ACC112 (cell line): ENCODE measurements at regions not wholly inside any gene's neighbourhood (a gene's known extent, or its start where the extent isn't known, plus 50 kb on each side); places are given as distances from the start of the nearest gene placed in this dataset.
"Not testable (repeated sequence)": the region's sequence is repeated elsewhere in the genome, so short reads cannot be mapped to it uniquely, and the experiment has no call there.

Experiments used
- H2AFZ ChIP-seq: fragments of 200-600 bp; sonication (generic); one replicate; pipeline ENCODE4 v1.6.0; 2017; ENCODE audit warnings: antibody characterized with exemption, low read length; ENCODE audit not compliant: unreplicated experiment
- H3K27ac ChIP-seq: fragments of 200-600 bp; sonication (generic); 2 replicates; pipeline ENCODE4 v1.5.1; 2014; ENCODE audit warnings: low read depth, mild to moderate bottlenecking, antibody characterized with exemption, low read length, moderate library complexity
- H3K27me3 ChIP-seq: fragments of 200-600 bp; sonication (generic); 2 replicates; pipeline ENCODE4 v1.6.1; 2014; ENCODE audit warnings: mild to moderate bottlenecking, antibody characterized with exemption, low read length, moderate library complexity, mixed read lengths; ENCODE audit not compliant: insufficient read depth
- H3K36me3 ChIP-seq: fragments of 200-600 bp; sonication (generic); 2 replicates; pipeline ENCODE4 v1.6.1; 2016; ENCODE audit warnings: mild to moderate bottlenecking, antibody characterized with exemption, low read length, moderate library complexity, mixed read lengths; ENCODE audit not compliant: insufficient read depth
- H3K4me1 ChIP-seq: fragments of 200-600 bp; sonication (generic); one replicate; pipeline ENCODE4 v1.6.1; 2016; ENCODE audit warnings: low read length, mixed read lengths; ENCODE audit not compliant: insufficient read depth, unreplicated experiment, control insufficient read depth
- H3K4me3 ChIP-seq: fragments of 200-600 bp; sonication (generic); 2 replicates; pipeline ENCODE4 v1.5.1; 2014; ENCODE audit warnings: mild to moderate bottlenecking, low read depth, low read length
- H3K79me2 ChIP-seq: fragments of 200-600 bp; sonication (generic); one replicate; pipeline ENCODE4 v1.6.0; 2016; ENCODE audit warnings: low read length; ENCODE audit not compliant: control insufficient read depth, unreplicated experiment, insufficient read depth

DNA sequence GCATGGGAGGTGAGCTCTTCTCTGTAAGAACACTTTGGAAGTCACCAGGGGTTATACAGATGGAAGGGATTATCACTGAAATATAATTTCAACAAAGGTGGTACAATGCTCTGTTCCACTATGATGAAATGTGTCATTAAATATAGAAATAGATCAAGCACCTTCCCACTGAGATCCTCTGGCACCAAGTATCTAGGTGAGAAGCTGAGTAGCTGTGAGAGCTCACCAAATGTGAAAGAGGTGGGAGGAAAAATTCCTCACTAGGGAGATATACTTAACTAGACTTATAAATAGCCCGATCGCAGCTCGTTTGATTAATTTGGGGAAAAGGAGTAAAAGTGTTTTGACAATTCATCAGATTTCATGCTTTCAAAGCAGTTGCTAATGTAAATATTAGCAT is 247.6 kb downstream of the SMAD2 start:
- no peaks in the 10 kb centered on the region for H3K36me3 ChIP-seq
- H3K27me3 ChIP-seq = no peaks in the 10 kb centered on the region

DNA sequence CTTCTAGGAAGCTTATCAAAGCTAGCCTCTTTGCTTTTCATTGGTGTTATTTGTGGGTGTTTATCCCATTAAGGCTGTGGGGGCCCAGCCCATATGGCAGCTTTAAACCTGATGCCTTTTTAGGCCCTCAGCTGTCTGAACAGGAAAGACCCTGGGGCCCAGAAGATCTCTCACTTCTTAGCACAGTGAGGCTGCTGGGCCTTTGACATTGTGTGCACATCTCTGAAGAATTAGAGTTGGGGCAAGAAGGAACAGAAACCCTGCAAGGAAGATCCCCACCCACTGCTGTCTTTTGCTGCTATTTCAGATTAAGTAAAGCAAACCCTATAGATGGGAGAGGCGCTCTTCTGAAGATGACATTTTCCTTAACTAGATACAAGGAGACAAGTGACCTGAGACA is 250.0 kb downstream of the SMAD2 start:
- Histone ChIP-seq H3K36me3 (no peaks in the 10 kb centered on the region), H3K79me2 (no peaks in the 10 kb centered on the region), H3K4me3 (no peak overlapping the region), H3K4me1 (no peaks in the 10 kb centered on the region), H2AFZ (no peak overlapping the region), H3K27me3 (no peaks in the 10 kb centered on the region), H3K27ac (no peak overlapping the region)

More for the DNA sequence above, 247.6 kb downstream of the SMAD2 start:
- no peak overlapping the region for H3K4me3 ChIP-seq
- no peaks in the 10 kb centered on the region for H3K79me2 ChIP-seq
- H3K27ac ChIP-seq = no peak overlapping the region
- no peaks in the 10 kb centered on the region for H3K4me1 ChIP-seq
- no peak overlapping the region for H2AFZ ChIP-seq

DNA sequence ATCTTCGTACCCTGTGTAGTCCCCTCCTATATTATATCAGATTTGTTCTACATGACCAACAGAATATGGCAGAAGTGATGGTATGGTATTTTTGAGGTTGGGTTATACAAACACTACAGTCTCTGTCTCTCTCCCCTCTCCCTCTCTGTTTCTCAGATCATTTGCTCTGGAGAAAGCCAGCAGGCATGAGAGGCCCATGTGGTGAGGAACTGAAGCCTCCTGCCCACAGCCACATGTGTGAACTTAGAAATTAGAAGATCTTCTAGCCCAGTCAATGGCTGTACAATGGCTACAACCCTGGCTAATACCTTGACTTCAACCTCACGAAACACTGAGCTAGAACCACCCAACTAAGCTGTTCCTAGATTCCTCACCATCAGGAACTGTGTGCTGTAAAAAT is 250.6 kb downstream of the SMAD2 start:
- no peak overlapping the region for H3K4me3 ChIP-seq
- H3K79me2 ChIP-seq = no peaks in the 10 kb centered on the region
- H2AFZ ChIP-seq = no peak overlapping the region
- no peak overlapping the region for H3K27ac ChIP-seq
- no peaks in the 10 kb centered on the region for H3K36me3 ChIP-seq
- no peaks in the 10 kb centered on the region for H3K4me1 ChIP-seq
- no peaks in the 10 kb centered on the region for H3K27me3 ChIP-seq

DNA sequence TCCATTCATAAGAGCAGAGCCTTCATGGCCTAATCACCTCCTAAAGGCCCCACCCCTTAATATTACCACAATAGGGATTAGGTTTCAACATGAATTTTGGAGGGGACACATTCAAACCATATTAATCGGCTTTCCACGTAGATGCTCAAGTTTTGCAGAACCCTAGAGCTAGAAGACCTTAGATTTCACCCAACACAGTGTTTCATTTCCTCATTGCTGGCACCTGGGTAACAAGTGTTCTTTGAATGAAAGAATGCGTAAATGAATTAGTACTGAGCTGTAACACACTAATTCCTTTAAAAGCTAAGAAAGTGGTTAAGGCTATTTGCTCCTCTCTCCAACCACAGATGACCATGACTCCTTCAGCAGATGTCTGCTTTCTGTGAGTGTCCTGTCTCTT is 252.5 kb downstream of the SMAD2 start:
- H3K79me2 ChIP-seq = no peaks in the 10 kb centered on the region
- no peak overlapping the region for H3K27ac ChIP-seq
- H2AFZ ChIP-seq = no peak overlapping the region
- no peaks in the 10 kb centered on the region for H3K27me3 ChIP-seq
- no peaks in the 10 kb centered on the region for H3K36me3 ChIP-seq
- H3K4me3 ChIP-seq = no peak overlapping the region
- no peaks in the 10 kb centered on the region for H3K4me1 ChIP-seq

DNA sequence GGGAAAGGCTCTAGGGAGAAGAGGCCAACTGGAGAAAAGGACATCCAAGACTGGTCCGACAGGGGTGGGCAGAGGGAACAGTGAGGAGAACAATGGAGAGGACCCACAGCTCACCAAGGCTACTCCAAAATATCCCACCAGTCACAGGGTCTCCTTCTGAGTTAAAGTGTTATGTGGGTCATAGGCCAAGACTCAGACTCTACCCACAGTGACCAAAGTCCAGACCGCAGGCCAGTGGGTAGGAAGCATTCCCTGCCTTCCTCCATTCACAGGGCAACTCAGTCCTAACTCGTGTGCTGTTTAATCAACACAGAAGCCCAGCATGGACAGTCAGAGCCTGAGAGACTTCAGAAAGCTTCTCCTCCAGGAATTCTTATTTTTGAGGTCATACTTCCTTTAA is 260.6 kb downstream of the SMAD2 start:
- Histone ChIP-seq H3K4me3 (no peak overlapping the region), H2AFZ (no peak overlapping the region), H3K27me3 (peaks cover 9% of the 10 kb centered on the region; the same call in 1 of the 2 replicates), H3K4me1 (no peaks in the 10 kb centered on the region), H3K36me3 (no peaks in the 10 kb centered on the region), H3K27ac (no peak overlapping the region), H3K79me2 (no peaks in the 10 kb centered on the region)

DNA sequence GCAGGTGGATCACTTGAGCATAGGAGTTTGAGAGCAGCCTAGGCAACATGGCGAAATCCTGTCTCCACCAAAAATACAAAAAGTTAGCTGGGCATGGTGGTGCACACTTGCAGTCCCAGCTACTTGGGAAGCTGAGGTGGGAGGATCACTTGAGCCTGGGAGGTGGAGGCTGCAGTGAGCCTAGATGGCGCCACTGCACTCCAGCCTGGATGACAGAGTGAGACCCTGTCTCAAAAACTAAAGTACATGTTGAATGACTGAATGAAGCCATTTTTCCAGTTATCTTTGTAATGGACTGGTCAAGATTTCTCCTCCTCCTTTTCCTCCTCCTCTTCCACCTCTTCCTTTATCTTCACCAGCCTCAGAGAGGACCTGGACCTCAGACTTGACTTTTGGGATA is 272.0 kb downstream of the SMAD2 start:
- no peak overlapping the region for H2AFZ ChIP-seq
- H3K4me3 ChIP-seq = no peak overlapping the region
- no peak overlapping the region for H3K27ac ChIP-seq
- H3K79me2 ChIP-seq = no peaks in the 10 kb centered on the region
- no peaks in the 10 kb centered on the region for H3K4me1 ChIP-seq
- H3K36me3 ChIP-seq = no peaks in the 10 kb centered on the region
- no peaks in the 10 kb centered on the region for H3K27me3 ChIP-seq

DNA sequence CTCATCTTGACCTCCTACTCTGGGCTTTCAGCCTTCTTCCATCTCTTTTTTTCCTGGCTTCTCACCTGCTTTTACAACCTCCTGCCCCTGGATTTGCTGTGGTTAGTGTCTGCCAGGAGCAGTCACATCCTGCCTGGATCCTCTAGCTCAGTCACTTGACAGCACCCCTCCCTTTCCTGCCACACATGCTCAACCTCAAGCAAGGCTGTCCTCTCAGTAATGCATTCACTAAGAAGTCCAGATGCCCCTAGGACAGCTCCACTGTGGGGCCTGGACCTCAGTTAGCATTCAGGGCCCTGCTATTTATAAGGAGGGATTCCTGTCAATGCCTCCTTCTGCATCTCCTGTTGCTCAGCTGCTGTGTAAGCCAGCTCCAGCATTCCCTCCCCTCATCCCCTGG is 275.5 kb downstream of the SMAD2 start:
- H2AFZ ChIP-seq = no peak overlapping the region
- no peaks in the 10 kb centered on the region for H3K27me3 ChIP-seq
- H3K27ac ChIP-seq = no peak overlapping the region
- no peaks in the 10 kb centered on the region for H3K36me3 ChIP-seq
- no peak overlapping the region for H3K4me3 ChIP-seq
- H3K79me2 ChIP-seq = no peaks in the 10 kb centered on the region
- no peaks in the 10 kb centered on the region for H3K4me1 ChIP-seq

DNA sequence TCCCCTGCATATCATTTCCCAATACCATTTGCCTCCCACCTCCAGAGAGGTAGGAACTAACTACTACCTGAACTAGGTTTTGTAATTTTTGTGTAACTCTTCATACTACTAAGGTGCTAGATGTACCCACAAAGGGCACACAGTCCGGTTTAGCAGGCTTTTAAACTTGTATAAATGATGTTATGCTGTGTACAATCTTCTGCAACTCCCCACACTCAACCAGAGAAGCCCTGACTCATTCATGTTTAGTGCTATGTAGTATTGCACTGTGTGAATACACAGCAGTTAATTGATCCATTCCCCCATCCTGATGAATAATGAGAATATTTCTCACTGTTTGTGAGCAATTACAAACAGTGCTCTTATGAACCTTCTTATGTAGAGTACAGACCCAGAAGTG is 285.6 kb downstream of the SMAD2 start:
- Histone ChIP-seq H3K36me3 (no peaks in the 10 kb centered on the region), H3K27ac (no peak overlapping the region), H3K4me3 (no peak overlapping the region), H3K79me2 (no peaks in the 10 kb centered on the region), H3K27me3 (no peaks in the 10 kb centered on the region), H3K4me1 (no peaks in the 10 kb centered on the region), H2AFZ (no peak overlapping the region)

DNA sequence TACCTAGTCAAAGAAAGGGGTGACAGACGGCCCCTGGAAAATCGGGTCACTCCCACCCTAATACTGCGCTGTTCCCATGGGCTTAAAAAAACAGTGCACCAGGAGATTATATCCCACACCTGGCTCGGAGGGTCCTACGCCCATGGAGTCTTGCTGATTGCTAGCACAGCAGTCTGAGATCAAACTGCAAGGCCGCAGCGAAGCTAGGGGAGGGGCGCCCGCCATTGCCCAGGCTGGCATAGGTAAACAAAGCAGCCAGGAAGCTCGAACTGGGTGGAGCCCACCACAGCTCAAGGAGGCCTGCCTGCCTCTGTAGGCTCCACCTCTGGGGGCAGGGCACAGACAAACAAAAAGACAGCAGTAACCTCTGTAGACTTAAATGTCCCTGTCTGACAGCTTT is 292.9 kb downstream of the SMAD2 start:
- not testable (repeated sequence) for H3K79me2 ChIP-seq, H3K4me3 ChIP-seq, H2AFZ ChIP-seq, H3K36me3 ChIP-seq, H3K4me1 ChIP-seq, H3K27ac ChIP-seq, H3K27me3 ChIP-seq

DNA sequence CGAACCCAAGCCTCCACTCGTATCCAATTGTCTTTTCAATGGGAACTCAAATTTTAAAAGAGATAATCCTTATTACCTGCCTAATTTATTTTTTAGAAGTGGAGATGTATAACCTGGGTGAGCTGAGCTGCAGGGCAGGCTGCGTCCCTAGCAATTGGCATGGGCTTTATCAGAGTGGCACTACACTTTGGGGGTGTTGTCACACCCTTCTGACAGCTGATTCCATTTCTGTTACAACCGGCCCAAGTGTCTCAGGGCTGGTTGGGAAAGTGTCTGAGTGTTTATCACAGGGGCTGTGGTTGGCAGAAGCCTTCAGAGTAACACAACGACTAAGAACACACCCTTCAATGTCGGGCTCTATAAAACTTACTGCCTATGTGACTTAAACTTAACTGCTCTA is 295.0 kb downstream of the SMAD2 start:
- no peaks in the 10 kb centered on the region for H3K27me3 ChIP-seq
- no peaks in the 10 kb centered on the region for H3K36me3 ChIP-seq
- no peak overlapping the region for H2AFZ ChIP-seq
- H3K4me1 ChIP-seq = no peaks in the 10 kb centered on the region
- H3K27ac ChIP-seq = no peak overlapping the region
- H3K4me3 ChIP-seq = no peak overlapping the region
- no peaks in the 10 kb centered on the region for H3K79me2 ChIP-seq

DNA sequence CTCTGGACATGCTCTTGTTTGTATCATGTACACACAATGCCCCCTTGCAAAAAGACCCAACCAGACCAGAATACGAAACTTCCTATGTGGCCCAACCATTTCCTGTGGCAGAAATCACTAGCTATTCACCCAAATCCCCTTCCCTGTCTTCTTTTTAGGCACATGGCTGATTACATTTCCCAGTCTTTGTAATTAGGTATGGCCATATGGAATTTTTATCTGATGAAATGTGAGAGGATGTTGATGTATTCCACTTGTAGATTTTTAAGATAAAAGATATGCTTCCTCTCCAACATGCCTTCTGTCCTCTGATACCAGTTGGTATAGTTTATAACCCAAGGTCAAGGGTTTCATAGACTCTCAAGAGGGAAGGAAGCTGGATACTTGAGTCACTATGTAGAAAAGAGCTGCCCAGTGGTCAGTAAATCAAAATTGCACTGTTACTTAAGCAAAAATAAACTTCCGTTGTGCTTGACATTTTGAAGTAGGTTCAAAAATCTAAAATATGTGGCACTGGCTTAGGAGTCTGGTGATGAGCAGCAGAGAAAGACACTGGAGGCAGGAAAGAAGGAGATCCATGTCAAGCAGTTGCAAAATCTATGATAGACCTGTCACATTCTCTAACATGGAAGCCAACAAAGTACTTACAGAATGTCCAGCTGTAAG is 297.4 kb downstream of the SMAD2 start:
- H3K79me2 ChIP-seq = no peaks in the 10 kb centered on the region
- no peaks in the 10 kb centered on the region for H3K4me1 ChIP-seq
- no peaks in the 10 kb centered on the region for H3K27me3 ChIP-seq
- no peak overlapping the region for H3K4me3 ChIP-seq
- no peak overlapping the region for H2AFZ ChIP-seq
- H3K27ac ChIP-seq = no peak overlapping the region
- H3K36me3 ChIP-seq = no peaks in the 10 kb centered on the region
